22Rv1 (cell line): ENCODE measurements at regions not wholly inside any gene's neighbourhood (a gene's known extent, or its start where the extent isn't known, plus 50 kb on each side); places are given as distances from the start of the nearest gene placed in this dataset.

ENCODE experiments used
- H3K27ac ChIP-seq: fragments of 450-650 bp; 2 replicates; pipeline ENCODE4 v1.5.1; 2017
- ZFX ChIP-seq: fragments of 450-650 bp; IDR thresholded peaks from 2 replicates; pipeline ENCODE4 v1.6.1; 2017; ENCODE audit warnings: antibody characterized with exemption, borderline replicate concordance
- TF ChIP-seq, protein P1 (sequence below): fragments of 450-650 bp; IDR thresholded peaks from 2 replicates; pipeline ENCODE4 v1.5.1; 2017; ENCODE audit warnings: mild to moderate bottlenecking

DNA sequence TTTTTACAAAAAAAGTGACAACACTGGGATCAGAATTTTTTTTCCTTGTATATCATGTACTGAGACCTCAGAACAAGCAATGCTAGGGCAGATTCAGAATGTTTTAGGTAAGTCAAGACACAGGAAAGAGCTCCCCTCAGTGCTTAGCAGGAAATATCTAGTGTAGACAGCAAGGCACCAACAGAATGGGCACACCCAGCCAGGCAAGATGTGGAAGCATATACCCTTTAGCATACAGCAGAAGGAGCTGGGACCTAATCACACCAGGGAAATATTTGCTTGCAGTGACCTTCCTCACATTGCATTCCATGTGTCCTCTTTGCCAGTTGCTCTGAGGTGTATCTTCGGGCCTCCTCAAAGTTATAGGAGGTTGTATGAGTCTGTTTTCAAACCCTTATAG lies 497.6 kb upstream of the LRRN3 start:
- no peak overlapping the region for H3K27ac ChIP-seq
- no peak for TF ChIP-seq ZFX
- TF ChIP-seq, protein P1, sequence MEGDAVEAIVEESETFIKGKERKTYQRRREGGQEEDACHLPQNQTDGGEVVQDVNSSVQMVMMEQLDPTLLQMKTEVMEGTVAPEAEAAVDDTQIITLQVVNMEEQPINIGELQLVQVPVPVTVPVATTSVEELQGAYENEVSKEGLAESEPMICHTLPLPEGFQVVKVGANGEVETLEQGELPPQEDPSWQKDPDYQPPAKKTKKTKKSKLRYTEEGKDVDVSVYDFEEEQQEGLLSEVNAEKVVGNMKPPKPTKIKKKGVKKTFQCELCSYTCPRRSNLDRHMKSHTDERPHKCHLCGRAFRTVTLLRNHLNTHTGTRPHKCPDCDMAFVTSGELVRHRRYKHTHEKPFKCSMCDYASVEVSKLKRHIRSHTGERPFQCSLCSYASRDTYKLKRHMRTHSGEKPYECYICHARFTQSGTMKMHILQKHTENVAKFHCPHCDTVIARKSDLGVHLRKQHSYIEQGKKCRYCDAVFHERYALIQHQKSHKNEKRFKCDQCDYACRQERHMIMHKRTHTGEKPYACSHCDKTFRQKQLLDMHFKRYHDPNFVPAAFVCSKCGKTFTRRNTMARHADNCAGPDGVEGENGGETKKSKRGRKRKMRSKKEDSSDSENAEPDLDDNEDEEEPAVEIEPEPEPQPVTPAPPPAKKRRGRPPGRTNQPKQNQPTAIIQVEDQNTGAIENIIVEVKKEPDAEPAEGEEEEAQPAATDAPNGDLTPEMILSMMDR: no peak

DNA sequence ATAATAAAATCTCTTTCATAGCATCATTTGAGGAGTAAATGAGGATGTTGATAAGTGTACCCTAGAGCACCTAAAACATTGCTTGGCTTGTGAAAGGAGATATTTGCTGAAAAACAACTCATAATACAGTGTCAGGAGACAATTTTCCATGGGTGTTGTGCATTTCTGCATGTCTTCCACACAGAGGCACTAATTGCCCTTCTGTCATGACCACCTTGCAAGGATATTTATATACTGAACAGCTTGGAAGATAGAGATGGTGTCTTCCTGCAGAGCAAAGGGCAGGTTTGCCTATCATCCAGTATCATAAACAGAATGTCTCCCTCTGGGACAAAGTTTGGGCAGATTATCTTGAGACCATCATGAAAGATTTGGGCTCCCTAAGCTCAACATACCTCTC lies 495.2 kb upstream of the LRRN3 start:
- TF ChIP-seq, protein P1: 0 out of 2 replicates have a peak, but pooled peaks have one; percentile 5
- no peak for TF ChIP-seq ZFX

DNA sequence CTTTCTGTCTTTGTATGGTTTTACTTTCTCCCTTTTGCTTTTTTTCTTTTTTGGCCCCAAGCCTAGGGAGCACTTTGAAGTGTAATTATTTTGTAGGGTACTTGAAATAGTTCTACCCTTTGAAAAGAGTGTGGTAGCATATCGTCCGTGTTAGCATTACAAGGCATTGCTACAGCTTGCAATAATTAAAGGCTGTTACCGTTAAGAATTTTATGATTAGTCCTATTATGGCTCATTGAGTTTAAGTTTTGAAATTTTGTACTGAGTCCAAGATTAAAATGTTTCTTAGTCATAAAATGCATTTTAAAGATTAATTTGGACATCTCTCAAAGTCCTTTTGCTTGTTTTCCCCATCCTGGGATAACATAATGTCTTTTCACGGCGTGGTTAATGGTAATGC lies 490.0 kb upstream of the LRRN3 start:
- TF ChIP-seq ZFX: no peak
- TF ChIP-seq, protein P1: no peak
- H3K27ac ChIP-seq: no peak overlapping the region

More for the DNA sequence above, 495.2 kb upstream of the LRRN3 start:
- H3K27ac ChIP-seq: no peak overlapping the region

DNA sequence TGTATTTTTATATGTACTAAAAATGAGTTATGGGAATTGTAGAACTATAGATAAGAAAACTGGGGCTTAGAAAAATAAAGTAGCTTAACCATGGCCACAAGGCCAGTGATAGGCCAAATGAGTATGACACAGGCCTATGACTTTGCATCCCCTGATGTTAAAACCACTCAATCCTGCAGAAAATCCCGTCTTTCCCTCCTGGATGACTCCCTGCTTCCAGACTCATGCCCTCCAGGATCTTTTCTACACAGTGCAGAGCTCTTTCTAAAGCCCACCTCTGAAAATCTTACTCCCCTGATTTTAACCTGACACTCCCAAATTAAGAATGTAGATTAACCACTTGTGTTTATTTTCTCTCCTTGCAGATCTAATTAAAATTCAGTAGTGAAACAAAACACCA lies 489.2 kb upstream of the LRRN3 start:
- TF ChIP-seq, protein P1: no peak
- TF ChIP-seq ZFX: no peak
- H3K27ac ChIP-seq: no peak overlapping the region

DNA sequence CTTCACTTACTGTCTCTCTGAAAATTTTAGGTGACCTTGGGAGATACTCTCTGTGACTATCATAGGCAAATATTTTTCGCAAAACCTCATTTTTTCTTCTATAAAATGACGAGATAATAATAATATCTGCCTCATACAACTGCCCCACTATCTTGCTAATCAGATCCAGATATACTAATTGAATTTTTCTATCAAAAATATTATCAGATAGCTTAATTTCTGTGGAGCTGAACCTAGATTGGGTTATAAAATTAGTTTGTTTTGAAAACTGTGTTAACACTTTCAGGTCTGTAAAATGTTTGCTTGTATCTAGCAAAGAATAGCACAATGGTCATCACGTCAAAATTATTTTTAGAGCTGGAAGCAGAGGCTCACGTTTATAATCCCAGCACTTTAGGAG lies 486.7 kb upstream of the LRRN3 start:
- TF ChIP-seq ZFX: no peak
- TF ChIP-seq, protein P1: no peak
- H3K27ac ChIP-seq: no peak overlapping the region

DNA sequence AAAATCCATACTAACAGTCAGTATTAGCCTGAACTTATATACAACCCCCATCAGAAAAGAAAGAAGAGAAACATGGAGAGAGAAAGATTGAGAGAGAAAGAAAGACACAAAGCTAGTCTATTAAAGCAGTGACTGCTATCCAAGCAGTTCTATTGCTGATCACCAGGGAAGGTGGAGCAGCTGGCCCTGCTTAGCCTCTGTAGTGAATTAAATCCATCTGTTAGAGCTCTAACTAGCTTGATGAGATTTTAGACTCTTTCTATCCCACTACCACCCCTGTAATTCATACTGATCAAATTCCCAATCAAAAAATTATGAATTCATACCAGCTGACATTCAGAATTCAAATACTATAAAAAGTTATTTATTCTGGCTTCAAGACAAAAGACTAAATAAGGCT lies 486.0 kb upstream of the LRRN3 start:
- H3K27ac ChIP-seq: no peak overlapping the region
- TF ChIP-seq, protein P1: no peak
- TF ChIP-seq ZFX: no peak

DNA sequence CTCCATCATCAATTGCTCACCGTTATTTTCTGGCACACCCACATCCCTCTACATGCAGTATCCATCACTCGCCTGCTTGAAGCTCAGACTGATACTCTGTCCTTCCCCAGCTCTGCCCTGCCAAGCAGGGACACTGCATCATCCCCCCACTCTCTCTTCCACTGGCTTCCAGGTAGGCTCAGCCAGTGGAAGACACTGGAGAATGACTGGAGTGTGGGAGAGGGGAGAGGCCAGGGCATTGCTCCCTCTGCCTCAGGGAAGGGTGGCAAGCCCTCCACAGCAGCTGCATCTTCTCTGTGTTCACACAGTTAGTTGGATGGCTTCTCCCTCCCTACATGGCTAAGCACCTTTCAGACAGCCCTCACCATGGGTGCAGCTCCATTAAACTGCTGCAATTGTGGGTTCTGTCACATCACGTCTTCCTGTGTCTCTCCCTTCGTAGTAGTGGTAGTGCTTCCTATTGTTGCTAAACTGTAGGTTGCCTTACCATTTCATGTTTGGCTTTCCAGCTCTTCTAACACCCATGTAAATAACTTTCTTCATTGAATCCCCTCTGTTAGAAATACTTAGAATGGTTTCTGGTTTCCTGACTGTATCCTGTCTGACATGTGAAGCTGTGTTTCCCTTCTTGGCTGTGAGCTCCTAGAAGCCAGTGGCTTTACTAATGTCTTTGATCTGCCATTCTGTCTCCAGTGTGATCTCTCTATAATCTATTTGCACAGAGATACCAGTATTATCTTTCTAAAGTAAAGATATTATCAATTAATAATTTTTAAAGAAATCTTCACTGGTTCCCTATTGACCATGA lies 483.7 kb upstream of the LRRN3 start:
- TF ChIP-seq, protein P1: no peak
- no peak for TF ChIP-seq ZFX
- no peak overlapping the region for H3K27ac ChIP-seq
